ENCODE measurements at regions not wholly inside any gene's neighbourhood (a gene's known extent, or its start where the extent isn't known, plus 50 kb on each side); places are given as distances from the start of the nearest gene placed in this dataset.

DNA sequence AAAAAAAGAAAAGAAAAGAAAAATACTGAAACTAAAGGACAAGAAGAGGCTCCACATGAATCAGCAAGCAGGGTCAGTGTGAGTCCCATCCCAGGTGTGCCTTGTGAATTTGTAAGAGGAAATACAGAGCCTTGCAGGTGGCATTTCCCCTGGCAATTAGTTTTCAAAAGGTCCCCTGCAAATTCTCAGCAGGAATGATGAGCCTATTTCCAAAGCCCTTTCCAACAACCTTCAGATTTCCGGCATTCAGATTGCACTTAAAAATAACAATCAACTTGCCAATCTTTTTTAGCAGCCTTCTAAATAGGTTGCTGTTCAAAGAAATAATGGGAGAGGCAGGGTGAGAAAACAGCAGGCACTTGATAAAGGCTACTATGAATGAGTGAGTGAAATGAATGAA, 66.4 kb upstream of the OR13H1 start:
- TF ChIP-seq, protein P1, sequence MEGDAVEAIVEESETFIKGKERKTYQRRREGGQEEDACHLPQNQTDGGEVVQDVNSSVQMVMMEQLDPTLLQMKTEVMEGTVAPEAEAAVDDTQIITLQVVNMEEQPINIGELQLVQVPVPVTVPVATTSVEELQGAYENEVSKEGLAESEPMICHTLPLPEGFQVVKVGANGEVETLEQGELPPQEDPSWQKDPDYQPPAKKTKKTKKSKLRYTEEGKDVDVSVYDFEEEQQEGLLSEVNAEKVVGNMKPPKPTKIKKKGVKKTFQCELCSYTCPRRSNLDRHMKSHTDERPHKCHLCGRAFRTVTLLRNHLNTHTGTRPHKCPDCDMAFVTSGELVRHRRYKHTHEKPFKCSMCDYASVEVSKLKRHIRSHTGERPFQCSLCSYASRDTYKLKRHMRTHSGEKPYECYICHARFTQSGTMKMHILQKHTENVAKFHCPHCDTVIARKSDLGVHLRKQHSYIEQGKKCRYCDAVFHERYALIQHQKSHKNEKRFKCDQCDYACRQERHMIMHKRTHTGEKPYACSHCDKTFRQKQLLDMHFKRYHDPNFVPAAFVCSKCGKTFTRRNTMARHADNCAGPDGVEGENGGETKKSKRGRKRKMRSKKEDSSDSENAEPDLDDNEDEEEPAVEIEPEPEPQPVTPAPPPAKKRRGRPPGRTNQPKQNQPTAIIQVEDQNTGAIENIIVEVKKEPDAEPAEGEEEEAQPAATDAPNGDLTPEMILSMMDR (IDR thresholded peaks at IDR 0.05; ENCODE audit: low read depth, low read length, poor library complexity, severe bottlenecking) = no peak
- no peak for TF ChIP-seq EZH2phosphoT487 (IDR thresholded peaks at IDR 0.05; ENCODE audit: borderline replicate concordance, low read length)

Measured in DOHH2 (cell line).